DND-41 (cell line): ENCODE measurements at regions not wholly inside any gene's neighbourhood (a gene's known extent, or its start where the extent isn't known, plus 50 kb on each side); places are given as distances from the start of the nearest gene placed in this dataset.
"Not testable (repeated sequence)": the region's sequence is repeated elsewhere in the genome, so short reads cannot be mapped to it uniquely, and the experiment has no call there.

Experiments
- ATAC-seq: fragments of 200-7000 bp; cut with Tn5 transposase; 3 replicates; pipeline ENCODE4 v1.9.1; 2021; ENCODE audit warnings: low read depth; ENCODE audit not compliant: insufficient read depth
- DNase-seq: peaks from one replicate; pipeline ENCODE4 v3.0.0-alpha.2; 2020
- H2AFZ ChIP-seq: 2 replicates; pipeline ENCODE4 v1.6.0; 2012; ENCODE audit warnings: low read depth, low read length
- H3K27ac ChIP-seq: 2 replicates; pipeline ENCODE4 v1.5.1; 2012; ENCODE audit warnings: low read length, inconsistent platforms
- H3K27me3 ChIP-seq: fragments of 200-600 bp; sonication (generic); 2 replicates; pipeline ENCODE4 v1.6.0; 2012; ENCODE audit warnings: low read length, mild to moderate bottlenecking, inconsistent platforms; ENCODE audit not compliant: insufficient read depth, poor library complexity
- H3K36me3 ChIP-seq: 2 replicates; pipeline ENCODE4 v1.5.1; 2012; ENCODE audit warnings: low read length, inconsistent platforms; ENCODE audit not compliant: insufficient read depth
- H3K4me1 ChIP-seq: 2 replicates; pipeline ENCODE4 v1.5.1; 2012; ENCODE audit warnings: mild to moderate bottlenecking, low read length; ENCODE audit not compliant: insufficient read depth
- H3K4me2 ChIP-seq: 2 replicates; pipeline ENCODE4 v1.6.0; 2012; ENCODE audit warnings: mild to moderate bottlenecking, moderate library complexity, low read length, inconsistent platforms; ENCODE audit not compliant: insufficient read depth
- H3K4me3 ChIP-seq, 2 experiments: fragments of 200-600 bp in 1 of 2; shearing (Covaris generic) in 1 of 2; 2 replicates each; pipeline ENCODE4 v1.5.1; 2012 to 2016; ENCODE audit warnings: inconsistent platforms in 2 of 2, low read length in 2 of 2, mild to moderate bottlenecking in 2 of 2, low read depth in 1 of 2, moderate library complexity in 1 of 2
- H3K79me2 ChIP-seq: 2 replicates; pipeline ENCODE4 v1.6.0; 2012; ENCODE audit warnings: low read length, inconsistent platforms; ENCODE audit not compliant: insufficient read depth
- H3K9ac ChIP-seq: 2 replicates; pipeline ENCODE4 v1.6.0; 2012; ENCODE audit warnings: low read depth, mild to moderate bottlenecking, inconsistent platforms, low read length, moderate library complexity
- H3K9me3 ChIP-seq: 2 replicates; pipeline ENCODE4 v1.5.1; 2012; ENCODE audit warnings: low read length, moderate library complexity, mild to moderate bottlenecking, inconsistent platforms; ENCODE audit not compliant: insufficient read depth, severe bottlenecking
- H4K20me1 ChIP-seq: 2 replicates; pipeline ENCODE4 v1.6.0; 2012; ENCODE audit warnings: low read length; ENCODE audit not compliant: insufficient read depth
- CTCF ChIP-seq: IDR thresholded peaks from 2 replicates; pipeline ENCODE4 v1.5.1; 2012; ENCODE audit warnings: borderline replicate concordance, low read length, moderate library complexity, mild to moderate bottlenecking; ENCODE audit not compliant: poor library complexity, severe bottlenecking; ENCODE audit errors: extremely low read depth
- EZH2 ChIP-seq: IDR thresholded peaks from 3 replicates; pipeline ENCODE4 v1.6.1; 2012; ENCODE audit warnings: borderline replicate concordance, low read depth, mild to moderate bottlenecking, moderate library complexity, low read length, inconsistent platforms; ENCODE audit not compliant: severe bottlenecking

GRCh38 chr2:242071936-242072335 lies 202.4 kb downstream of the RTP5 start:
- H2AFZ ChIP-seq, H3K36me3 ChIP-seq, H3K9ac ChIP-seq, H3K4me2 ChIP-seq, H3K27me3 ChIP-seq, H4K20me1 ChIP-seq, H3K4me1 ChIP-seq, H3K9me3 ChIP-seq, H3K79me2 ChIP-seq, H3K27ac ChIP-seq, ATAC-seq, H3K4me3 ChIP-seq, DNase-seq: not testable (repeated sequence)

GRCh38 chr2:242075168-242075567 lies 205.6 kb downstream of the RTP5 start:
- Histone ChIP-seq H3K4me2 (no peak overlapping the region), H3K4me1 (no peaks in the 10 kb centered on the region), H3K27me3 (no peaks in the 10 kb centered on the region), H4K20me1 (no peaks in the 10 kb centered on the region), H3K36me3 (no peaks in the 10 kb centered on the region), H2AFZ (no peak overlapping the region), H3K9ac (no peak overlapping the region), H3K79me2 (no peaks in the 10 kb centered on the region), H3K4me3 (no peak overlapping the region), H3K9me3 (no peaks in the 10 kb centered on the region), H3K27ac (no peak overlapping the region)
- no peak for ATAC-seq
- no peak for DNase-seq
- TF ChIP-seq EZH2 = no peak
- no peak for TF ChIP-seq CTCF

- H3K27me3 ChIP-seq = no peaks in the 10 kb centered on the region
- no peaks in the 10 kb centered on the region for H3K36me3 ChIP-seq
- no peak overlapping the region for H2AFZ ChIP-seq
- H4K20me1 ChIP-seq = no peaks in the 10 kb centered on the region
- no peak for TF ChIP-seq EZH2
- TF ChIP-seq CTCF = no peak
- no peak overlapping the region for H3K4me2 ChIP-seq
- H3K9ac ChIP-seq = no peak overlapping the region
- H3K9me3 ChIP-seq = no peaks in the 10 kb centered on the region
- no peak for ATAC-seq
- H3K27ac ChIP-seq = no peak overlapping the region
- no peaks in the 10 kb centered on the region for H3K79me2 ChIP-seq
- no peak overlapping the region for H3K4me3 ChIP-seq
- DNase-seq = no peak
- no peaks in the 10 kb centered on the region for H3K4me1 ChIP-seq
Measured at GRCh38 chr2:242075696-242076095, 206.2 kb downstream of the RTP5 start.

GRCh38 chr2:242076184-242076583 lies 206.7 kb downstream of the RTP5 start:
- H3K9me3 ChIP-seq, H3K9ac ChIP-seq, H3K36me3 ChIP-seq, H3K27me3 ChIP-seq, DNase-seq, H4K20me1 ChIP-seq, H3K4me1 ChIP-seq, ATAC-seq, H3K4me3 ChIP-seq, H3K79me2 ChIP-seq, H3K27ac ChIP-seq, H3K4me2 ChIP-seq, H2AFZ ChIP-seq: not testable (repeated sequence)

GRCh38 chr2:242078426-242078825 lies 208.9 kb downstream of the RTP5 start:
- not testable (repeated sequence) for H3K79me2 ChIP-seq, DNase-seq, H3K4me2 ChIP-seq, H3K4me3 ChIP-seq, H3K27me3 ChIP-seq, H3K36me3 ChIP-seq, H3K9ac ChIP-seq, H3K4me1 ChIP-seq, H2AFZ ChIP-seq, ATAC-seq, H3K27ac ChIP-seq, H3K9me3 ChIP-seq, H4K20me1 ChIP-seq

GRCh38 chr2:242079792-242080191 lies 210.3 kb downstream of the RTP5 start:
- H2AFZ ChIP-seq, H3K9me3 ChIP-seq, H4K20me1 ChIP-seq, H3K4me2 ChIP-seq, H3K27ac ChIP-seq, H3K27me3 ChIP-seq, DNase-seq, H3K36me3 ChIP-seq, H3K9ac ChIP-seq, H3K4me3 ChIP-seq, ATAC-seq, H3K4me1 ChIP-seq, H3K79me2 ChIP-seq: not testable (repeated sequence)

GRCh38 chr2:242080575-242081214 lies 211.2 kb downstream of the RTP5 start:
- H3K4me3 ChIP-seq, H3K9ac ChIP-seq, H4K20me1 ChIP-seq, H3K36me3 ChIP-seq, H3K79me2 ChIP-seq, H3K27me3 ChIP-seq, H3K4me1 ChIP-seq, ATAC-seq, H3K4me2 ChIP-seq, H2AFZ ChIP-seq, H3K9me3 ChIP-seq, H3K27ac ChIP-seq, DNase-seq: not testable (repeated sequence)
